H9 (cell line): ENCODE measurements at regions not wholly inside any gene's neighbourhood (a gene's known extent, or its start where the extent isn't known, plus 50 kb on each side); places are given as distances from the start of the nearest gene placed in this dataset.

Experiments
- DNase-seq: peaks from one replicate; pipeline ENCODE4 v3.0.0-alpha.2; 2017
- H2AFZ ChIP-seq: one replicate; pipeline ENCODE4 v1.6.1; 2013; ENCODE audit warnings: mild to moderate bottlenecking, low read length, control low read depth, moderate library complexity
- H2AK5ac ChIP-seq: 2 replicates; pipeline ENCODE4 v1.6.1; 2013; ENCODE audit warnings: low read length, control low read depth, mixed read lengths; ENCODE audit not compliant: insufficient read length
- H2BK120ac ChIP-seq: one replicate; pipeline ENCODE4 v1.6.1; 2013; ENCODE audit warnings: low read depth, mild to moderate bottlenecking, low read length, control low read depth, inconsistent platforms; ENCODE audit not compliant: poor library complexity, severe bottlenecking
- H2BK12ac ChIP-seq: 2 replicates; pipeline ENCODE4 v1.6.1; 2013; ENCODE audit warnings: low read length, control low read depth, mixed read lengths, low read depth; ENCODE audit not compliant: insufficient read length
- H2BK15ac ChIP-seq: 2 replicates; pipeline ENCODE4 v1.6.1; 2013; ENCODE audit warnings: low read depth, low read length, control low read depth
- H2BK20ac ChIP-seq: one replicate; pipeline ENCODE4 v1.6.1; 2013; ENCODE audit warnings: low read depth, mild to moderate bottlenecking, low read length, control low read depth, inconsistent platforms; ENCODE audit not compliant: poor library complexity, severe bottlenecking
- H2BK5ac ChIP-seq: 2 replicates; pipeline ENCODE4 v1.6.1; 2013; ENCODE audit warnings: low read length, control low read depth, mixed read lengths; ENCODE audit not compliant: insufficient read length
- H3K14ac ChIP-seq: 2 replicates; pipeline ENCODE4 v1.6.1; 2013; ENCODE audit warnings: low read length, control low read depth; ENCODE audit not compliant: insufficient read depth
- H3K18ac ChIP-seq: 2 replicates; pipeline ENCODE4 v1.6.1; 2013; ENCODE audit warnings: low read depth, mild to moderate bottlenecking, mixed read lengths, low read length, control low read depth; ENCODE audit not compliant: insufficient read length
- H3K23ac ChIP-seq: 2 replicates; pipeline ENCODE4 v1.6.1; 2013; ENCODE audit warnings: low read length, control low read depth, mixed read lengths, low read depth; ENCODE audit not compliant: insufficient read length
- H3K23me2 ChIP-seq: 2 replicates; pipeline ENCODE4 v1.6.1; 2013; ENCODE audit warnings: low read depth, mild to moderate bottlenecking, mixed read lengths, low read length, control low read depth; ENCODE audit not compliant: insufficient read length, poor library complexity, severe bottlenecking
- H3K27ac ChIP-seq: 2 replicates; pipeline ENCODE4 v1.5.1; 2013; ENCODE audit warnings: low read length, control low read depth, mixed read lengths, low read depth; ENCODE audit not compliant: insufficient read length
- H3K27me3 ChIP-seq: 2 replicates; pipeline ENCODE4 v1.6.1; 2013; ENCODE audit warnings: low read length, control low read depth, inconsistent platforms; ENCODE audit not compliant: insufficient read depth
- H3K4ac ChIP-seq: 2 replicates; pipeline ENCODE4 v1.6.1; 2013; ENCODE audit warnings: low read depth, mild to moderate bottlenecking, control low read depth, inconsistent platforms, low read length, moderate library complexity
- H3K4me1 ChIP-seq: 2 replicates; pipeline ENCODE4 v1.6.1; 2013; ENCODE audit warnings: low read length, control low read depth, inconsistent platforms; ENCODE audit not compliant: insufficient read depth
- H3K4me2 ChIP-seq: 2 replicates; pipeline ENCODE4 v1.6.1; 2013; ENCODE audit warnings: low read length, control low read depth, mixed read lengths; ENCODE audit not compliant: insufficient read length, insufficient read depth
- H3K56ac ChIP-seq: 2 replicates; pipeline ENCODE4 v1.6.1; 2013; ENCODE audit warnings: low read depth, mild to moderate bottlenecking, mixed read lengths, low read length, control low read depth; ENCODE audit not compliant: insufficient read length
- H3K79me1 ChIP-seq: 2 replicates; pipeline ENCODE4 v1.6.1; 2013; ENCODE audit warnings: low read depth, mild to moderate bottlenecking, moderate library complexity, low read length, control low read depth, inconsistent platforms; ENCODE audit not compliant: insufficient read depth, poor library complexity, severe bottlenecking
- H3K79me2 ChIP-seq: 2 replicates; pipeline ENCODE4 v1.6.1; 2013; ENCODE audit warnings: low read length, control low read depth, inconsistent platforms; ENCODE audit not compliant: insufficient read depth
- H3K9ac ChIP-seq: 2 replicates; pipeline ENCODE4 v1.6.1; 2013; ENCODE audit warnings: low read length, control low read depth, mixed read lengths; ENCODE audit not compliant: insufficient read length; ENCODE audit errors: extremely low read depth
- H3K9me3 ChIP-seq: one replicate; pipeline ENCODE4 v1.6.1; 2013; ENCODE audit warnings: low read depth, low read length, inconsistent platforms; ENCODE audit not compliant: control insufficient read depth
- H3T11ph ChIP-seq: one replicate; pipeline ENCODE4 v1.6.1; 2013; ENCODE audit warnings: mild to moderate bottlenecking, low read length, control low read depth, inconsistent platforms
- H4K20me1 ChIP-seq: one replicate; pipeline ENCODE4 v1.6.1; 2013; ENCODE audit not compliant: control insufficient read depth, insufficient read length, insufficient read depth
- H4K5ac ChIP-seq: 2 replicates; pipeline ENCODE4 v1.6.1; 2013; ENCODE audit warnings: low read depth, mild to moderate bottlenecking, mixed read lengths, low read length, control low read depth; ENCODE audit not compliant: insufficient read length
- H4K8ac ChIP-seq: replicated peaks from 2 replicates; pipeline ENCODE4 v1.6.1; 2013; ENCODE audit warnings: low read length, control low read depth, mixed read lengths, low read depth; ENCODE audit not compliant: insufficient read length
- H4K91ac ChIP-seq: 2 replicates; pipeline ENCODE4 v1.6.1; 2013; ENCODE audit warnings: low read depth, mild to moderate bottlenecking, moderate library complexity, mixed read lengths, low read length, control low read depth; ENCODE audit not compliant: insufficient read length
- H3K27ac Mint-ChIP-seq, 3 experiments: 2 replicates in 2 of 3; 3 replicates in 1 of 3; pipeline ENCODE4 v1.8.0; 2020 to 2021; ENCODE audit warnings: mixed read lengths in 3 of 3, mild to moderate bottlenecking in 1 of 3, moderate library complexity in 1 of 3
- H3K27me3 Mint-ChIP-seq: 2 replicates; pipeline ENCODE4 v1.8.0; 2021; ENCODE audit warnings: low read depth, mild to moderate bottlenecking, moderate library complexity, mixed read lengths
- H3K36me3 Mint-ChIP-seq, 3 experiments: 2 replicates in 2 of 3; 3 replicates in 1 of 3; pipeline ENCODE4 v1.8.0; 2020 to 2021; ENCODE audit warnings: low read depth in 3 of 3, mixed read lengths in 3 of 3; ENCODE audit not compliant: insufficient read depth in 1 of 3
- H3K4me1 Mint-ChIP-seq, 2 experiments: 2 replicates each; pipeline ENCODE4 v1.8.0; 2020; ENCODE audit warnings: mixed read lengths in 2 of 2
- H3K4me3 Mint-ChIP-seq, 2 experiments: 2 replicates in 1 of 2; 3 replicates in 1 of 2; pipeline ENCODE4 v1.8.0; 2020 to 2021; ENCODE audit warnings: mild to moderate bottlenecking in 2 of 2, mixed read lengths in 2 of 2, moderate library complexity in 1 of 2
- H3K9me3 Mint-ChIP-seq, 2 experiments: 2 replicates in 1 of 2; 3 replicates in 1 of 2; pipeline ENCODE4 v1.8.0; 2020; ENCODE audit warnings: mild to moderate bottlenecking in 2 of 2, mixed read lengths in 2 of 2, moderate library complexity in 1 of 2
- CTCF ChIP-seq: fragments of 200-600 bp; sonication (generic); conservative IDR thresholded peaks from 3 replicates; pipeline ENCODE4 v1.8.0; 2021; ENCODE audit warnings: antibody characterized with exemption, mild to moderate bottlenecking
- WGBS: extraction: QIAGEN DNeasy Blood & Tissue Kit; methylation state at CpG from one replicate; pipeline ENCODE4 v1.1.7; 2013; ENCODE audit warnings: missing lambda C conversion rate, low lambda C conversion rate, mixed read lengths; ENCODE audit not compliant: insufficient read length; ENCODE audit errors: extremely low coverage; 5-methylcytosine and 5-hydroxymethylcytosine counted together

- DNase-seq = no peak
- H3K36me3 Mint-ChIP-seq = peaks cover 3 to 16% (median 4%) of the 10 kb centered on the region in 3 experiments; a peak in 6 of 7 replicates
- Histone ChIP-seq H3K4me2 (no peak overlapping the region), H2BK120ac (no peak overlapping the region), H4K8ac (no peak overlapping the region), H2BK5ac (no peak overlapping the region), H2AFZ (no peak overlapping the region), H3K23me2 (no peaks in the 10 kb centered on the region), H2BK20ac (no peak overlapping the region), H2BK15ac (no peak overlapping the region), H3K14ac (no peak overlapping the region), H3K18ac (no peak overlapping the region), H4K91ac (no peak overlapping the region), H3K79me2 (no peaks in the 10 kb centered on the region), H2AK5ac (no peak overlapping the region), H3K27ac (no peak overlapping the region), H3K23ac (no peak overlapping the region), H3K4ac (no peak overlapping the region), H4K5ac (no peak overlapping the region), H3K27me3 (no peaks in the 10 kb centered on the region), H3K9ac (no peak overlapping the region), H3K9me3 (no peaks in the 10 kb centered on the region), H3K56ac (no peak overlapping the region), H3T11ph (no peak overlapping the region), H2BK12ac (no peak overlapping the region), H4K20me1 (no peaks in the 10 kb centered on the region), H3K79me1 (no peaks in the 10 kb centered on the region), H3K4me1 (peaks cover 3% of the 10 kb centered on the region; the same call in 1 of the 2 replicates)
- H3K4me1 Mint-ChIP-seq = peaks cover 24 to 33% of the 10 kb centered on the region in 2 experiments
- H3K4me3 Mint-ChIP-seq = no peak overlapping the region
- no peaks in the 10 kb centered on the region for H3K27me3 Mint-ChIP-seq
- WGBS = no CpG with 5 or more reads among the region's 8 CpGs
- TF ChIP-seq CTCF = no peak
- no peak overlapping the region for H3K27ac Mint-ChIP-seq
- peaks cover 20 to 26% of the 10 kb centered on the region in 2 experiments for H3K9me3 Mint-ChIP-seq
Observed at GRCh38 chr2:105590780-105591660, 153.7 kb upstream of the NCK2 start.
